ENCODE measurements at regions not wholly inside any gene's neighbourhood (a gene's known extent, or its start where the extent isn't known, plus 50 kb on each side); places are given as distances from the start of the nearest gene placed in this dataset.

DNA sequence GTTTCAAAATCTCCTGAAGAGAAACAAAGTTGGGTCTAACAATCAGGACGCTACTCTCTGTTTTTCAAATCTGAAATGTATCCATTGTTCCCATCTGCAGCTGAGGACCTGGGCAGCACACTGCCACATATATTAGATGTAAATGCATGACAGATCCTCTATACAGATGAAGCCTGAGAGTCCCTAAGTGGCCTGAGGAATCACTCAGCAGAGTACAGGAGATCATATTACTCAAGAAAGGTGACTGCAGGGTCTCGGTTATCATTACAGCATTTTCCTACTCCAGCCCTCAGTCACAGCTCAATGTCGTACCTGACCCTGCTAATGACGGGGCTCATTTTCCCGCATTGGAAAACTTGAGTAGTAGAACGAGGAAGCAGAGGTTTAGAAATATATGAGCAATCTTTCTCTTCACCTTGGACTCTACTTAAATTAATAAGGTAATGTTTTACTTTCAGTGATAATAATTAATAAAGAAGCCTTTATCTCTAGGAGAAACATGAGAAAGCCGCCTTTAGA lies 256.2 kb upstream of the IRAK1BP1 start:
- TF ChIP-seq ZNF549 (tag by site-specific recombination; IDR thresholded peaks at IDR 0.05) (no peak), ZNF114 (tag by site-specific recombination; IDR thresholded peaks at IDR 0.05) (no peak), ZBTB7A (tag by site-specific recombination; IDR thresholded peaks at IDR 0.05; ENCODE audit: low read depth) (no peak)
- TF ChIP-seq, protein P1, sequence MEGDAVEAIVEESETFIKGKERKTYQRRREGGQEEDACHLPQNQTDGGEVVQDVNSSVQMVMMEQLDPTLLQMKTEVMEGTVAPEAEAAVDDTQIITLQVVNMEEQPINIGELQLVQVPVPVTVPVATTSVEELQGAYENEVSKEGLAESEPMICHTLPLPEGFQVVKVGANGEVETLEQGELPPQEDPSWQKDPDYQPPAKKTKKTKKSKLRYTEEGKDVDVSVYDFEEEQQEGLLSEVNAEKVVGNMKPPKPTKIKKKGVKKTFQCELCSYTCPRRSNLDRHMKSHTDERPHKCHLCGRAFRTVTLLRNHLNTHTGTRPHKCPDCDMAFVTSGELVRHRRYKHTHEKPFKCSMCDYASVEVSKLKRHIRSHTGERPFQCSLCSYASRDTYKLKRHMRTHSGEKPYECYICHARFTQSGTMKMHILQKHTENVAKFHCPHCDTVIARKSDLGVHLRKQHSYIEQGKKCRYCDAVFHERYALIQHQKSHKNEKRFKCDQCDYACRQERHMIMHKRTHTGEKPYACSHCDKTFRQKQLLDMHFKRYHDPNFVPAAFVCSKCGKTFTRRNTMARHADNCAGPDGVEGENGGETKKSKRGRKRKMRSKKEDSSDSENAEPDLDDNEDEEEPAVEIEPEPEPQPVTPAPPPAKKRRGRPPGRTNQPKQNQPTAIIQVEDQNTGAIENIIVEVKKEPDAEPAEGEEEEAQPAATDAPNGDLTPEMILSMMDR (tag by site-specific recombination; IDR thresholded peaks at IDR 0.05): no peak
- TF ChIP-seq, protein P2, sequence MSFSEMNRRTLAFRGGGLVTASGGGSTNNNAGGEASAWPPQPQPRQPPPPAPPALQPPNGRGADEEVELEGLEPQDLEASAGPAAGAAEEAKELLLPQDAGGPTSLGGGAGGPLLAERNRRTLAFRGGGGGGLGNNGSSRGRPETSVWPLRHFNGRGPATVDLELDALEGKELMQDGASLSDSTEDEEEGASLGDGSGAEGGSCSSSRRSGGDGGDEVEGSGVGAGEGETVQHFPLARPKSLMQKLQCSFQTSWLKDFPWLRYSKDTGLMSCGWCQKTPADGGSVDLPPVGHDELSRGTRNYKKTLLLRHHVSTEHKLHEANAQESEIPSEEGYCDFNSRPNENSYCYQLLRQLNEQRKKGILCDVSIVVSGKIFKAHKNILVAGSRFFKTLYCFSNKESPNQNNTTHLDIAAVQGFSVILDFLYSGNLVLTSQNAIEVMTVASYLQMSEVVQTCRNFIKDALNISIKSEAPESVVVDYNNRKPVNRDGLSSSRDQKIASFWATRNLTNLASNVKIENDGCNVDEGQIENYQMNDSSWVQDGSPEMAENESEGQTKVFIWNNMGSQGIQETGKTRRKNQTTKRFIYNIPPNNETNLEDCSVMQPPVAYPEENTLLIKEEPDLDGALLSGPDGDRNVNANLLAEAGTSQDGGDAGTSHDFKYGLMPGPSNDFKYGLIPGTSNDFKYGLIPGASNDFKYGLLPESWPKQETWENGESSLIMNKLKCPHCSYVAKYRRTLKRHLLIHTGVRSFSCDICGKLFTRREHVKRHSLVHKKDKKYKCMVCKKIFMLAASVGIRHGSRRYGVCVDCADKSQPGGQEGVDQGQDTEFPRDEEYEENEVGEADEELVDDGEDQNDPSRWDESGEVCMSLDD (tag by site-specific recombination; IDR thresholded peaks at IDR 0.05): no peak
- TF ChIP-seq, protein P3, sequence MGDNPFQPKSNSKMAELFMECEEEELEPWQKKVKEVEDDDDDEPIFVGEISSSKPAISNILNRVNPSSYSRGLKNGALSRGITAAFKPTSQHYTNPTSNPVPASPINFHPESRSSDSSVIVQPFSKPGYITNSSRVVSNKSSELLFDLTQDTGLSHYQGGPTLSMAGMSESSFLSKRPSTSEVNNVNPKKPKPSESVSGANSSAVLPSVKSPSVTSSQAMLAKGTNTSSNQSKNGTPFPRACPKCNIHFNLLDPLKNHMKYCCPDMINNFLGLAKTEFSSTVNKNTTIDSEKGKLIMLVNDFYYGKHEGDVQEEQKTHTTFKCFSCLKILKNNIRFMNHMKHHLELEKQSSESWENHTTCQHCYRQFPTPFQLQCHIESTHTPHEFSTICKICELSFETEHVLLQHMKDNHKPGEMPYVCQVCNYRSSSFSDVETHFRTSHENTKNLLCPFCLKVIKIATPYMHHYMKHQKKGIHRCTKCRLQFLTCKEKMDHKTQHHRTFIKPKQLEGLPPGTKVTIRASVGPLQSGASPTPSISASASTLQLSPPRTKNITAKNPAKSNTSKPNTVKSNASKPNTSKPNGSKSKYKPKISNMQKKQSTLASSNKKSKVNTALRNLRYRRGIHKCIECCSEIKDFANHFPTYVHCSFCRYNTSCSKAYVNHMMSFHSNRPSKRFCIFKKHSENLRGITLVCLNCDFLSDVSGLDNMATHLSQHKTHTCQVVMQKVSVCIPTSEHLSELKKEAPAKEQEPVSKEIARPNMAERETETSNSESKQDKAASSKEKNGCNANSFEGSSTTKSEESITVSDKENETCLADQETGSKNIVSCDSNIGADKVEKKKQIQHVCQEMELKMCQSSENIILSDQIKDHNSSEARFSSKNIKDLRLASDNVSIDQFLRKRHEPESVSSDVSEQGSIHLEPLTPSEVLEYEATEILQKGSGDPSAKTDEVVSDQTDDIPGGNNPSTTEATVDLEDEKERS (tag by site-specific recombination; IDR thresholded peaks at IDR 0.05): no peak

Measured in HEK293 (cell line).